HG03280 (cell line): ENCODE measurements at regions not wholly inside any gene's neighbourhood (a gene's known extent, or its start where the extent isn't known, plus 50 kb on each side); places are given as distances from the start of the nearest gene placed in this dataset.
"Not testable (repeated sequence)": the region's sequence is repeated elsewhere in the genome, so short reads cannot be mapped to it uniquely, and the experiment has no call there.

Experiments
- ATAC-seq: cut with Tn5 transposase; IDR thresholded peaks from one replicate; pipeline ENCODE4 v1.9.1; 2021; ENCODE audit warnings: mild to moderate bottlenecking, moderate library complexity; ENCODE audit not compliant: unreplicated experiment

DNA sequence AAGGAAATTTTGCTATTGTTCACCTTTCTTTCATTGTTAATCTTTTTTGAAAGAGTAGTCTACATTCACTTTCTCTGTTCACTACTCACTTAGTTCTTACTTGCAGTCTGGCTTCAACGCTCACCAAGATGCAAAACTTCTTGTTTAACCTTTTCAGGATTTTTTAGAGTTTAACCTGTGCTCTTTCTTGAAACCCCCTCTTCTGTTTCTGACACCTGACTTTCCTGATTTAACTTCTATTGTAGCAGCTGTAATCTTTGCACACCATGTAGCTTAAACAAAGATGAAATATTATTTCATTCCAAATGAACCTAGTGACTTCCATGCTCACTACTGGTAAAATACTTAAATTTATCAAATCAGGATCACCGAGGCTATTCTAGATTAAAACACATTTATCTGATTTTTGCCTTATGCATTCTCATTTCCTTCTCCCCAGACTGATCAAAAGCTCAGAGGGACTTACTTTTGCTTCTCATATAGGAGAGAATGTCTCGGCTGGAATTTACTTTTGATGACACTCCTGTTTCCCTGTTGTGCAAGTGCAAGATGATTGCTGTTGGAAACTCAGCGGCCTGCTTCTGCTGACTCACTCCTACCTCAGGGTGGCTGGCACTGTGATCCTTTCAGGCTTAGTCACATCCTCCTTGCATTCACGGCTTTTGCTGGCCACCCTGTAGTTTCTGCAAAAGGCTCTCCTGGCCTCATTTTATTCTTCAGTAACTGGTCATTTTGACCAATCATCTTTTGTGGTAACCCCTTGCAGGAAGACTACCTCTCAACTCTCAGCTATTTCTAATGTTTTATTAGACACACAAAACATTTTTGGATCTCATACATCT, 109.3 kb upstream of the IFNE start:
- peak; percentile 63 for ATAC-seq

DNA sequence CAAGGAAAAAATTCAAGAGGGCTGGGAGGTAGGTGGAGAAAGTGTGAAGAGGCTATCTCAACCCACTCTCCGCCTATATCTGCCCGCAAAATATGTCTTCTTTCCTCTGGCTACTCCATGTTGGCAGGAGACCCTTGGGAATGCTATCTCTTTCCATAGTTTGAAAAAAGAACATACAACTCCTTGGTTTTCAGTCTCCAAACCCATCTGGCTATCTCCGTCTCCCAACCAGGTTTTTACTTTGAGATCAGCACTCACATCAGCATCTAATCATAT, 109.9 kb upstream of the IFNE start:
- no peak for ATAC-seq

DNA sequence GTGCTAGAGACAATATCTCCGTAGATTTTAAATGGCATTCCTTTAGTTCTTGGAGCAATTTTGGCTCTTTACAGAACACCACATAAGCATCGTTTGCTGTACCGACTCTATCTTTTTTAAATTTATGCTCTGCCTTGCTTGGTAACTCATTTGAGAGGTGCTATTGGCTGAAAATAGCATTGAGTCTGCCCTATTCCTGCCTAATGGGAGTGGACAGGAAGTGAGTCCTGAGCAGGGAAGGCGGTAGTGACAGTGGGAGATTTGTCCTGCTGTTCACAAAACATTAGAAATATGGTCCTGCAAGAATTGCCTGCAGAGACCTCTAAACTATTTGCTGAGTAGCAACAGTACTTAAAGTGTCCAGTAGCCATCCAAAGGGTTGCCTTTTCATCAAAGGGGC, 115.2 kb upstream of the IFNE start:
- no peak for ATAC-seq

DNA sequence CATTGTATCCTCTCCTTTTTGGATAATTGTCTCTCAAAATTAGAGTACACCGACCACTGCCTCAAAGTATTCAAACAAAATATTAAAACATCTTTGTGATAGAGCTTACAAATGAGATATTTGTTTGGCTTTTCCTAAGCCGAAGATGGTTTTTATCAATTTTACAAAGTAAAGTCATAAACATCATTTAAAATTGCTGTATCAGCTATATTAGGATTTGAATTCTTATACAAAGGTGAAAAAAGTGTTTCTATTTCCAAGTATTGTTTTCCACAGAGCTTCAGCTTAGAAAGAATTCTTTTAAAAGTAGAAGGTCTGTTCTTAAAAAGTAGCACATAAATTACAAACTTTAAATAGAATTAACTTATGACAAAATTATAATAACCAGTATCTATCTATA, 116.6 kb upstream of the IFNE start:
- ATAC-seq: no peak

DNA sequence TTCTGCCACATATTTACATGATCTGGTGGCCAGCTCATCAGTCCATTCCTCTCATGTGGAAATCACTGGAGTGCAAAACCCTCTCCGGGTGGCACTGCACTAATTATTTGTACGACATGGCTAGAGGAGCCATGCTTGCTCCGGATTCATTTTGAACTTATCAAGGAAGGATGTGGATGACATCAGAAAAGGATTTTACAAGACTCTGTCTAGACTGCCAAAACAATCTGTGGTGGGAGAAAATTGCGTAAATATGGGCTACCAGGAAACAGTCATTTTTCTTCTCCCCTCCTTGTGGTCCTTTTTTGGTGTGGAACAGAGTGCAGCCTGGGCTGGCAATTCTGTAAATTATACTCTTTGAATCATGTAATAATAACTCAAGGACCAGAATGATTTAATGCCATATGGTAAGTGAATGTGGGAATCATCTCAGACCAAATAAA, 123.4 kb upstream of the IFNE start:
- no peak for ATAC-seq

DNA sequence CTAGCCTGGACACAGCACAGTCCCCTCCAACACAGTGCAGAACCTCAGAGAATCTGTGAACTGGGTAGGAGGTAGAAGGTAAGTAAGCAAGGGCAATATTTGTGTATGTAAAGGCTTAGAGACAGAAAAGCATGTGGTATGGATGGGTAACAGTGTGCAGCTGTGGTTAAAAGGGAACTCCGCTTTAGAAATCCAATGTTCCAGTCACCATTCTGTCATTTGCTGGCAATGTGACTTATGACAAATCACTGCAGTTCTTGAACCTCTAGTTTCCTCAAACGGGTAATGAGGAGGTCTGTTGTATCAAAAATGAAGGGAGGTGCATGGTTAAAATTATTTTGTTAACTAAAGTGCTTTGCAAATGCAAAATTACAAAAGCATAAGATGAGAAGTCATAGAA, 125.5 kb upstream of the IFNE start:
- ATAC-seq: no peak

DNA sequence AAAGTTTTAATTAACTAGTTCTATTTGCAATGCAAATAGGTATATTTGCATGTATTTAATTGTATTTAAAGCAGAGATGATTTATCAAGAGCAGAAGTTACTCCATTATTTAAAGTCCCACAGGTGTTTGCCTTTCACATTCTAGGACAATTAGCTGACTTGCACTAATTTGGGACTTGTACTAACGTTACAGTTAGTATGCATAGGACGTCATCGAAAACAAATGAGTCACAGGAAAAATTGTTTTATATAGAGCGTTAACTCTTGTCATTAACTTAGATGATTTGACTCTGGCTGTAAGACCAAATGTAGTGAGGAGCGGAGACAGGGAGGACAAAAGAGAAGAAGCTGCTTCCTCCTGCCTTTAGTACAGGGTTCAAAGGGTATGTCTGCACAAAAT, 126.1 kb upstream of the IFNE start:
- no peak for ATAC-seq

DNA sequence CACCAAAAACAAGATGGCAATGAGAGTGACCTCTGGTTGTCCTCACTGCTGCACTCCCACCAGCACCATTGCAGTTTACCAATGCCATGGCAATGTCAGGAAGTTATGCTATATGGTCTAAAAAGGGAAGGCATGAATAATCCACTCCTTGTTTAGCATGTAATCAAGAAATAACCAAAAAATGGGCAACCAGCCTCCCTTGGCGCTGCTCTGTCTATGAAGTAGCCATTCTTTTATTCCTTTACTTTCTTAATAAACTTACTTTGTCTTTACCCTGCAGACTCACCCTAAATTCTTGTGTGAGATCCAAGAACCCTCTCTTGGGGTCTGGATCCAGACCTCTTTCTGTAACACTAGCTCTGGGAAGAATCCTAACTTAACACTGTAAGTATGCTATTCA, 127.4 kb upstream of the IFNE start:
- no peak for ATAC-seq

DNA sequence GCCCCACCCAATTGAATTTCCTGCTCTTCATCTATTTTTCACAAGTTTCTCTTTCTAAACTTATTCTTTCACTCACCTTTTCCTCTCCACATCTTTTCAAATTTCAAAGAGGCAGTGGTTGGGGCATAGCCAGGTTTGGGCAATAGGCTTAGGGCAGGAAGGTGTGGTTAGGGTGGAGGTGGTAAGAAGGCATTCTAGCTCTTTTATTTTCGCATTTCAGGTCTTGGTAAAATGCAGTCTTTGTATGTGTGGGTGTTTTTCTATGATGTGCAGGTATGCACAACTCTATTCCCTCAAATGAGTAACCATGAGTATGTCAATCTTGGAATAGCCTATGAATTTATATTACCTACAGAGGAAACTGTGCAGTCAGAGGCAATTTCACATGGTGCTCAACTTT, 129.8 kb upstream of the IFNE start:
- no peak for ATAC-seq

DNA sequence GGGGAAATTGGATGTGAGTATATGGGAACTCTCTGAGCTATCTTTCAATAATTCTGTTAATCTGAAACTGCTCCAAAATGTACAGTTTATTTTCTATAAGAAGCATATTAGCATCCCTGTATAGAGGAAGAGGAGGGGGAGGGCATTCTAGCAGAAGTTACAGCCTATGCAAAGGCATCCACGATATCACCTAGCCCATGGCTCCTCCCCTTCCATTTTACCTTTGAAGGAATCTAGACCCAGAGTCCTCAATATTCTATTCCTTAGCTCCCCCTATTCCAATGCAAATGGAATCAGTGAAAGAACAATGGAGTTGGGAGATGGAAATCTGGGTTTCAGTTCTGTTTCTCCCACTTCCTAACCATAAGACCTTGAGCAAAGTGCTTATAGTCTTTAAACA, 132.9 kb upstream of the IFNE start:
- ATAC-seq: no peak

DNA sequence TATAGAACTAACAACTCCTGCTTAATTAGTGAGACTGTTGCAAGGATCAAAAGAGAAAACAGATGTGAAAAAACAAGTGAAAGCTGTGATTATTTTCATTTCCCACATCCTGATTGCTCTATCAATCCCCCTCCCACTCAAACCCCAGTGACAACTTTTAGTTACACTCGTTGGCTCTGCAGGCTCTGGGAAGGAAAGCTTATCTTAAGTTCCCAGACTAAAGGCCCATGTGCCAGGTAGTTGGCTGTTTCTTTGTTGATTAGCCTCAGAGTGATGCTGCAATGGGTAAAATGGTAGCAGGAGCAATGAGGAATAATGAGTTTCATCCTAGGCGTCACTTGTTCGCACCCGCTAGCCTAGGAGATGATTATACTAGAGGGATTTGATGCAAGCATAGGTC, 133.3 kb upstream of the IFNE start:
- ATAC-seq: no peak

DNA sequence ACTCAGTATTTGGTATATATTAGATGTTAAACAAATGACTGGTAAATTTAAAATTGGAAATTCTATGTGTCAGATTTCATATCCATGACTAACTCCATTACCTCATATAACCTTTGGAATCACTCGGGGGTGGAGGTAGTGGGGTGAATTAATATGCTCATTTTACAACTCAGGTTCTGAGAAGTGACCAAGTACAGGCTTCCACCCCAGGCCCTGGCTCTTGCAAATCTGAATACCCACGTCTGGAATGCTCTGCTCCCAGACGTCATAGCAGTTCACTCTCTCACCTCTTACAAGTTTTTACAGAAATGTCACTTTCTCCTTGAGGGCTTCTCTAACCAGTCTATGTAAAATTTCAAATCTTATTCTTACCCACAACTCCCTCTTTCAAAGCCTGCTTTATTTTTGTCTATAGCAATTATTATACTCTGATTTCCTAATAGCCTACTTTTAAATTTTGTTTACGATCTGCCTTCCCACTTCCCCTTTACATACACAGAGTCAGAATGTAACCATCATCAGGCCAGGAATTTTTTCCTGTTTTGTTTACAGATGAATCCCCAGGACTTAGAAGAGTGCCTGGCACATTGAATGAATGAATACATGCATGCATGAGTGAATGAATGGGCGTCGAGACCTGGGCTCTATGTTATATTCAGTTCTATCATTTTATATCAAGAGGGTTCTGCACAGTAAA, 134.1 kb upstream of the IFNE start:
- no peak for ATAC-seq

DNA sequence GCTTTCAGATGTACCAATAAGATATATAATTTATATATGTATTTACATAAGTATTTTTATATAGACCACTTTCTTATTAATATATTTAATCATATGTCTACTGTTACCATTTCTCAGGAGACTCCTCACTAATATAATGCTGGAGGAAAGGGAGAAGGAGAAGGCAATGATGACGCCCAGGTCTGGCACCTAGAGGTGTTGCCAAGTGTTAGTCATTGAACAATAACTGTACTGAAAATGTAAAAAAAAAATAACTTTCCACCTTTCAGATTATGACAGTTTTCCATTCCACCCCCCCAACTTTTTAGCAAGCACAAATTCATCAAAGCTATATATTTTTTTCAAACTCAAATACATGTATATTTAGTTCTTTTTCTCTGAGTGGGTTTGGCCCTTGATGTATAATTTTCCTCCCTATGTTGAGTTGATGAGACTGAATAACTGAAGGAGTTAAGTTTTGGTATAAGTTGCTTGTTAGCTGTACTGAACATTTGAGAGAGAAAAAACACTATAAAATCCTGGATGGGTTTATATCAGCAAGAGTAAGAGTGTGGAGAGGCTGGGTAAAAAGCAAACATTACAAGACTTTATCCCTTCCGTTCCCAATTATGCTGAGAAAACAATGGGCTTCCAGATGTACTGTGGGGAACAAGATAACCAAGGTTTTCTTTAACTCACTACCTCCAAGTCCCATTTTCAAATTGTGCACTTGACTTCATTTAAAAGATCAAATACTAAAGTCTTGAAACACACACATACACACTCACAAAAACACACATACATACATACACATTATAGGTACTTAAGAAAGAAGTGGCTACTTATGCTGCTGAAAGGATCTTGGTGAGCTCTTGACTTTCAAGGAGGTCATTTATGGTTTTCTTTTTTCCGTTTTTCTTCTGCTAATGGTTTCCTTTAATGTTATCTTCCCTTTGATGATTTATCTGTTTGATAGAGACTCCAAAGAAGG, 142.8 kb upstream of the IFNE start:
- no peak for ATAC-seq

DNA sequence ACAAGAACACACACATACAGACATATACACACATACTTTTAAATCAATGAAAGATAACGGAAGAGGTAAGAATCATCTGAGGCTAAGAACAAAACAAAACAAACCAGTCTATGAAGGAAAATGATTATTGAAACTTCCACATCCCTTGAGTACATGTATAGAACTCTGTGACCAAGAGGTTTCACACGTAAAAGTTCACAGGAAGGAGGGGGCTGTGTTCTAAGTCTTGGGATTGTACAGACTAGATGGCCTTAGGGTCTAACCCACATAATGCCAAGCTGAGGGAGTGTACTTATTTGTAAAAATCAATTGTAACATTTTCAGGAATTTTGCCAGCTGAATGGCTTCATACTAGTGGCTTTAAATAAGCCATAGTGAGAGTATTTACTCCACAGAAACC, 144.4 kb upstream of the IFNE start:
- no peak for ATAC-seq

DNA sequence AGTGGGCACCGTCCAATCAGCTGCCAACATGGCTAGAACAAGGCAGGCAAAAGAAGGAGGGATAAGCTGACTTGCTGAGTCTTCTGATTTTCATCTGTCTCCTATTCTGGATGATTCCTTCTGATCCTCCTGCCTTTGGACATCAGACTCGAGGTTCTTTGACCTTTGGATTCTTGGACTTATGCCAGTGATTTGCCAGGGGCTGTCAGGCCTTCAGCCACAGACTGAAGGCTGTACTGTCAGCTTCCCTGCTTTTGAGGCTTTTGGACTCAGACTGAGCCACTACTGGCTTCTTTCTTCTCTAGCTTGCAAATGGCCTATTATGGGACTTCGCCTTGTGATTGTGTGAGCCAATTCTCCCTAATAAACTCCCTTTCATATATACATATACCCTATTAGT, 146.8 kb upstream of the IFNE start:
- not testable (repeated sequence) for ATAC-seq

DNA sequence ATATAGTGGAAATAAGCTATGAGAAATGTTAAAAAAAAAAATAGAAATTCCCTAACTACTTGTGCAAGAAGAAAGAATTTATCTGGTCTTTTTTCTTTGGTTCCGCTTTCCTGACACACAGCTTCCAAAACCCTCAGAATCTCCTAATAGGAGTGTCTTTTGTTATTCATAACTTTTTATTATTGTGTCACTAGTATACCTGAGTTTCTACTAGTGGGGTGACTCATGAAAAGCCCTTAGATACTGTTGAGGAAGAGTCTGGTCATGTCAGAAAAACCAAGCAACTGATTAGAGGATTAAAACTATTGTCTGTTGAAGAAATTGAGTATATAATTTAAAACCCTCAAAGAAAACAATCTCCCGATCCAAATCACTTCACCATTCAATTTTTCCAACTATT, 152.8 kb upstream of the IFNE start:
- ATAC-seq: no peak

DNA sequence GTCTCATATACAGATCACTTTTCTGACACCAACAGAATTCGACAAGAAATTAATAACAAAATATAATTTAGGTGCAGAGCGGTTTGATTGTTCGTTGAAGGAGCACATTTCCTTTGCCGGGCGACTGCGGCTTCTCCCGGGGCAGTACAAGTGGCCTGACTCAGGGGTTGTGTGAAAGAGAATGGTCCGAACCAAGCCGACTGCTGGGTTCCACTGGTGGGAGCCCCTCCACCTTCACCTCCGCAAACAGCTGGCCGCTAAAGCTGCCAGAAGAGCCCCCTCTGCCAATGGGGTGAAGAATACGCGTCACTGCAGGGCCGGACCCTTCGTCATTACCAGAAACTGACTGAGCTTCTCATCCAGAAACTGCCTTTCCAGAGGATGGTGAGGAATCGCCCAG, 156.0 kb upstream of the IFNE start:
- ATAC-seq: no peak

DNA sequence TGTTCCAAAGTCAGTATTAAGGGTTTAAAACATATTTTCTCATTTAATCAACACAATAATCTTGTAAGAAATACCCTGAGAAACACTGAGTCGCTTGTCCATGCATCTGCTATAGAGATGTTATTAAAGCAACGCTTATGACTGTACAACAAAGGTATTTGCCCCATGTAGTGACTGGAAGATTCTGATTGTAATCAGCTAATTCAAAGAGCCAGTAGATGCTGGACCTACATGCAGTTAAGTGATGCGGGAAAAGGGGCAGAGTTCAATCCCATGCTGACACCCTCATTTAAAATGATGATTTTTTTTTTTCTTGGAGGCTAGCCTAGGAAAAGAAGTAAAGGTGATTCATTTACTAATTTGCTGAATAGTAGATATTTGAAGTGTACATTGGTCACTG, 149.3 kb upstream of the MTAP start:
- ATAC-seq: no peak

DNA sequence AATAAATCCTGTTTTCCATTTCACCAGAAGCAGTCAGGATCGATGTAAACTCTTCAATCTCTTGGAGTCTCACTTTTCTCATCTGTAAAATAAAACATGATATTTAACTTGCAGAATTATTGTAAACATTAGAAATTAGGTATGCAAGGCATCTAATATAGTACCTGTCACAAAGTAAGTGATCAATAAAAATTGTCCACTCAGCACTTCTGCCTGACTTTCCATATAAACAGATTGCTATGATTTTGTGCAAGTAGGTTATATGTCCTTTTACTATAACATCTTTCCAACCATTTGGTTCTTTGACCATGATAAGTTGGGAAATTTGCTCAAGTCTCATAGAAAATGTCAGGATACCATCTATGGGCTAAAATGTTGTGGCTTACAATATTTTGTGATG, 148.8 kb upstream of the MTAP start:
- ATAC-seq: no peak

DNA sequence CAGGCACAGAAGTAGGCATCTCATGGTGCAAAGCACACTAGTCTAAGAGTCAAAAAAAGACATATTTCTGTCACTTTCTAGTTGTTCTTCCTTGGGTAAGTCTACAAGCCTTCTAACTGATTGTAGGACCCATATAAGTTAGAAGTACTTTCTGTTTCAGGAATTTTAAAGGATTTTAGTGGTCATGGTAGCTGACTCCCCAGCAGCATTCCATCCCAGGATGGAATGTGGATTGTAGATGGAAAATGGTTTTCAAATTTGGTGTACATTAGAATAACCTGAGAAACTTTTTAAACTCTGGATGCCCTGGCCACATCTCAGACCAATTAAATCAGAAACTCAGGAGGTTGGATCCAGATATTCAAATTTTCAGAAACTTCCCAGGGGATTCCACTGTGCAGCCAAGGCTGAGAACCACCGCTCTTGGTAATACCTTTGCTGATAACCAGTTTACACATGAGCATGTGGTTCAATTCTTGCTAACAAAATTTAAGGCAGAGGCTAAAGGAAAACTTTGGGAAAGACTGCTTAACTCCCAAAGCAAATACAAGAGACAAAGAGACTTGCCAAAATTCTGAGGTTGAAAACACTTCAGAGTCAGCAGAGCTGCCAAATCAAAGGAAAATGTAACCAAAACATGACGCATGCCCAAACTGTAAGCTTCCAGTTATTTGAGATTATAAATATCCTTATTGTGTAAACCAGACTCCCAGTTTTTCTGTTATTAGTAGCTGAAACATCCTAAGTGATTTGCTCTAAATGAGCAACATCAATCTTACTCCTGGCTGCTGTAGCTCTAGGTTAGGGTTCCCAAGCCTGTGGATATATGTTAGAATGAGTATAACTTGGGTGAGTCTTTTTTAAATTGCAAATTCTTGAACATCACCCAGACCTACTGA, 145.4 kb upstream of the MTAP start:
- no peak for ATAC-seq
